ENCODE measurements at regions not wholly inside any gene's neighbourhood (a gene's known extent, or its start where the extent isn't known, plus 50 kb on each side); places are given as distances from the start of the nearest gene placed in this dataset.

DNA sequence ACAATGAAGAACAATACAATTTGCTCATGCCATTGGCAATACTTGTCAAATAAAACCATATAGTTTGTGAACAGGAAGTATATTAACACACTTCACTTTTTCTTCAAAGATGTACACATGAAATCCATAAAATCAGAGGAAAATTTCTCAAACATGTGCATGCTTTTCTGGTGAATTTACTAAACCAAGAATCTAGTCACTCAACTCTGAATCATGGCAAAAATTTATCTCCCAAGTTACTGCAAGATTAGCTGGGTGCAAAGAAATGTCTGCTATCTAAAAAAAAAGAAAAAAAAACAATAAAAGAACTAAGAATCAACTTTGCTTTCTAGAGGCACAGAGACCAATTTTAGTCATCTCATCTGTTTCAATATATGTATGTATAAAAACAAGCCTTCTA lies 419.2 kb downstream of the NR4A2 start:
- Histone ChIP-seq H3K27me3 (no peaks in the 10 kb centered on the region), H3K4me1 (no peaks in the 10 kb centered on the region), H3K4me3 (no peak overlapping the region), H3K36me3 (no peaks in the 10 kb centered on the region), H3K27ac (no peak overlapping the region), H3K9me3 (no peaks in the 10 kb centered on the region)
- DNase-seq: no peak
- in situ Hi-C loops (cut with MboI; ENCODE audit: low pct_ligation_motif_present in 1 of 4, low pct_unique_long_range_greater_than_20kb in 1 of 4, low sequenced_read_pairs in 3 of 4) (no loop called here), intact Hi-C loops (cut with DNase I; ENCODE audit: low total_unique reads) (no loop called here)
- no peak for TF ChIP-seq EP300 (IDR thresholded peaks at IDR 0.05; ENCODE audit: low read depth)
- TF ChIP-seq POLR2A (IDR thresholded peaks at IDR 0.05): no peak

DNA sequence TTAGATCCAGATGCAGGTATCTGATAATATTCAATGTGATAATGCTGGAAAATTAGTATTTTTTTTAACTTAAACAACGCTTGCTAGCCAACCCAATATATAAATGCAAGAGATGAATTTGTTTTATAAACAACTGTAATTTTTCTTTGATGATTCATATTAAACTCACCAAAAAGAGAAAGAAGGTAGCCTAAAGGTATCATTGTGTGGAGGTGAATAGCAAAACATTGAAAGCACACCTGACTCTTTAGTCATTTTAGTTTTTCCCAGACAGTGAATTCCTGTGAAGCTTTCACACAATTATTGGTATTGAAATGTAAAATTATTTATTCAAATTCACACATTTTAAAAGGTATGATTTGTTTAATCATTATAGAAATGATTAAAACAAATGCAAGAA lies 424.0 kb downstream of the NR4A2 start:
- in situ Hi-C loops (cut with MboI; ENCODE audit: low pct_ligation_motif_present in 1 of 4, low pct_unique_long_range_greater_than_20kb in 1 of 4, low sequenced_read_pairs in 3 of 4): no loop called here
- Histone ChIP-seq H3K36me3 (no peaks in the 10 kb centered on the region), H3K9me3 (no peaks in the 10 kb centered on the region), H3K27me3 (no peaks in the 10 kb centered on the region), H3K27ac (no peak overlapping the region), H3K4me1 (no peaks in the 10 kb centered on the region), H3K4me3 (no peak overlapping the region)
- intact Hi-C loops (cut with DNase I; ENCODE audit: low total_unique reads): no loop called here
- TF ChIP-seq, protein P1, sequence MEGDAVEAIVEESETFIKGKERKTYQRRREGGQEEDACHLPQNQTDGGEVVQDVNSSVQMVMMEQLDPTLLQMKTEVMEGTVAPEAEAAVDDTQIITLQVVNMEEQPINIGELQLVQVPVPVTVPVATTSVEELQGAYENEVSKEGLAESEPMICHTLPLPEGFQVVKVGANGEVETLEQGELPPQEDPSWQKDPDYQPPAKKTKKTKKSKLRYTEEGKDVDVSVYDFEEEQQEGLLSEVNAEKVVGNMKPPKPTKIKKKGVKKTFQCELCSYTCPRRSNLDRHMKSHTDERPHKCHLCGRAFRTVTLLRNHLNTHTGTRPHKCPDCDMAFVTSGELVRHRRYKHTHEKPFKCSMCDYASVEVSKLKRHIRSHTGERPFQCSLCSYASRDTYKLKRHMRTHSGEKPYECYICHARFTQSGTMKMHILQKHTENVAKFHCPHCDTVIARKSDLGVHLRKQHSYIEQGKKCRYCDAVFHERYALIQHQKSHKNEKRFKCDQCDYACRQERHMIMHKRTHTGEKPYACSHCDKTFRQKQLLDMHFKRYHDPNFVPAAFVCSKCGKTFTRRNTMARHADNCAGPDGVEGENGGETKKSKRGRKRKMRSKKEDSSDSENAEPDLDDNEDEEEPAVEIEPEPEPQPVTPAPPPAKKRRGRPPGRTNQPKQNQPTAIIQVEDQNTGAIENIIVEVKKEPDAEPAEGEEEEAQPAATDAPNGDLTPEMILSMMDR (IDR thresholded peaks at IDR 0.05): no peak
- TF ChIP-seq POLR2AphosphoS5 (IDR thresholded peaks at IDR 0.05) (no peak), EP300 (IDR thresholded peaks at IDR 0.05; ENCODE audit: low read depth) (no peak), POLR2A (IDR thresholded peaks at IDR 0.05) (no peak)
- no peak for DNase-seq
- 80 to 89% methylated on average over 1 of the region's 1 CpG for WGBS, 2 donors (ENCODE audit: low coverage in 1 of 2)

DNA sequence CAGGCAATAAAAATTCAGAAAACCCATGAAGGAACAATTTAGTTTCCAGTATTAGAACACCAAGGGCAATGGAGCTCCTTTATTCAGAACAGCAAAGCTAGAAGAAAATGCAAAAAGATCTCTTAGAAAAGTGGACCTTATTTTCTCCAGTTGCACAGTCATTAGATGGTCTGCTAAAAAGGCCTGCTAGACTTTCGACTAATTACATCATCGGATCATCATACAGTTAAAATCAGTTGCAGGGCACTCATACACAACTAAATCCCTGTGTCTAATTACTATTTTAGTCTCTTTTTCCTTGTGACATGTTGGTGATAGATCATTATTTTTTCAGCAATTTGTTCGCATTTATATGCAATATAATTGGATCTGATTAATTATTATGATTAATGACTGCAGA lies 425.3 kb downstream of the NR4A2 start:
- H3K36me3 ChIP-seq: no peaks in the 10 kb centered on the region
- H3K27ac ChIP-seq: no peak overlapping the region
- in situ Hi-C loops (cut with MboI; ENCODE audit: low pct_ligation_motif_present in 1 of 4, low pct_unique_long_range_greater_than_20kb in 1 of 4, low sequenced_read_pairs in 3 of 4) (no loop called here), intact Hi-C loops (cut with DNase I; ENCODE audit: low total_unique reads) (no loop called here)
- H3K27me3 ChIP-seq: no peaks in the 10 kb centered on the region
- H3K9me3 ChIP-seq: no peaks in the 10 kb centered on the region
- WGBS, 2 donors (ENCODE audit: low coverage in 1 of 2): 85 to 94% methylated on average over 3 of the region's 3 CpGs
- TF ChIP-seq, protein P1 (IDR thresholded peaks at IDR 0.05): no peak
- DNase-seq: no peak
- no peaks in the 10 kb centered on the region for H3K4me1 ChIP-seq
- no peak overlapping the region for H3K4me3 ChIP-seq

DNA sequence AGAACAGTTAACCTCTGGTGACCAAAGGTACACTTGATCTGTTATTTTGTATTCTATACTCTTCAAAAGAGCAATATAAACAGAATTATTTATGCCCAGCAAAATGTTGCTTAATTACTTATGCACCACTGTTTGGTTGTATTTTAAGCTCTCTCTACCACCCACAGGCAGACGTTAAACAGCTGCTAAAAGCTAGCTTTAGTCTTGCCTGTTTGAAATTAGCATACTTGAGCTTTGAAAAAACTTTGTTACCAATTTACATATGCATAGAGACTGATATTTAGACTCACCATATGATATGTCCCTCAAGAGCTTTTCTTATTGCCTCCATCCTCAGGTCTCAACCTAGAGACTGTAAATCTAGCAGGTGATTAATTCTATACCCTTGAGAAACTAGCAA lies 426.9 kb downstream of the NR4A2 start:
- 37 to 67% methylated on average over 1 of the region's 1 CpG for WGBS, 2 donors (ENCODE audit: low coverage in 1 of 2)

DNA sequence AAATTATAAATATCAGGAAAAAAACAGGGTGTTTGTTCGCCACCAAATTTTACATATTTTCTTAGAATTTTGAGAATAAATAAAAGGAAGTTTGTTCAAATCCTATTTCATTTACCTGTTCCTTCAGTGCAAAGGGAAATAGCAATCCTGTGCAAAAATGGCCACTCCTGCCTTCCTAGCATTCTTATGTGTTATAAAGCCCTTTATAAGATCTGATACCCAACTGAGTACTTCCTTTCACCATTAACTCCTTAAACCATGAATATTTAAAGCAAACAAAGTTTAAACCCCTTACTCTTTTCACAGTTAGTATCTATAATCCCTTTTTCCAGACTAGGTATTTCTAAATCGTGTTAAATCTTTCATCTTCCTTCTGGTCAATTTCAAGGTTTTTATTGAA lies 427.8 kb downstream of the NR4A2 start:
- H3K9me3 ChIP-seq: no peaks in the 10 kb centered on the region
- in situ Hi-C loops (cut with MboI; ENCODE audit: low pct_ligation_motif_present in 1 of 4, low pct_unique_long_range_greater_than_20kb in 1 of 4, low sequenced_read_pairs in 3 of 4): no loop called here
- WGBS, 2 donors (ENCODE audit: low coverage in 1 of 2): 64 to 71% methylated on average over 2 of the region's 2 CpGs
- TF ChIP-seq POLR2A (IDR thresholded peaks at IDR 0.05) (no peak), EP300 (IDR thresholded peaks at IDR 0.05; ENCODE audit: low read depth) (no peak), POLR2AphosphoS5 (IDR thresholded peaks at IDR 0.05) (no peak)
- TF ChIP-seq, protein P1 (IDR thresholded peaks at IDR 0.05): no peak
- no peaks in the 10 kb centered on the region for H3K36me3 ChIP-seq
- no peak for DNase-seq
- intact Hi-C loops (cut with DNase I; ENCODE audit: low total_unique reads): no loop called here
- no peaks in the 10 kb centered on the region for H3K4me1 ChIP-seq
- no peaks in the 10 kb centered on the region for H3K27me3 ChIP-seq
- no peak overlapping the region for H3K4me3 ChIP-seq
- no peak overlapping the region for H3K27ac ChIP-seq

More for the DNA sequence above, 426.9 kb downstream of the NR4A2 start:
- Histone ChIP-seq H3K27me3 (no peaks in the 10 kb centered on the region), H3K27ac (no peak overlapping the region), H3K4me1 (no peaks in the 10 kb centered on the region), H3K36me3 (no peaks in the 10 kb centered on the region), H3K4me3 (no peak overlapping the region), H3K9me3 (no peaks in the 10 kb centered on the region)
- TF ChIP-seq POLR2AphosphoS5 (IDR thresholded peaks at IDR 0.05) (no peak), EP300 (IDR thresholded peaks at IDR 0.05; ENCODE audit: low read depth) (no peak), POLR2A (IDR thresholded peaks at IDR 0.05) (no peak)
- TF ChIP-seq, protein P1 (IDR thresholded peaks at IDR 0.05): no peak
- intact Hi-C loops (cut with DNase I; ENCODE audit: low total_unique reads) (no loop called here), in situ Hi-C loops (cut with MboI; ENCODE audit: low pct_ligation_motif_present in 1 of 4, low pct_unique_long_range_greater_than_20kb in 1 of 4, low sequenced_read_pairs in 3 of 4) (no loop called here)
- DNase-seq: no peak
